ENCODE measurements at regions not wholly inside any gene's neighbourhood (a gene's known extent, or its start where the extent isn't known, plus 50 kb on each side); places are given as distances from the start of the nearest gene placed in this dataset.
"Not testable (repeated sequence)": the region's sequence is repeated elsewhere in the genome, so short reads cannot be mapped to it uniquely, and the experiment has no call there.

GRCh38 chr3:181998828-181999227 is 287.1 kb downstream of the SOX2 start:
- no peak for DNase-seq (ENCODE audit: low read depth)

GRCh38 chr3:181999314-181999713 is 287.6 kb downstream of the SOX2 start:
- no peak for DNase-seq (ENCODE audit: low read depth)

GRCh38 chr3:182000447-182000846 is 288.7 kb downstream of the SOX2 start:
- DNase-seq (ENCODE audit: low read depth), result no peak

GRCh38 chr3:182005219-182005618 is 293.5 kb downstream of the SOX2 start:
- no peak for DNase-seq (ENCODE audit: low read depth)

- no peak for DNase-seq (ENCODE audit: low read depth)
These were observed 294.0 kb downstream of the SOX2 start for GRCh38 chr3:182005701-182006100.

- DNase-seq (ENCODE audit: low read depth), result no peak
These were observed 294.7 kb downstream of the SOX2 start for GRCh38 chr3:182006431-182006830.

GRCh38 chr3:182007441-182007840 is 295.7 kb downstream of the SOX2 start:
- DNase-seq (ENCODE audit: low read depth), result no peak

GRCh38 chr3:182018361-182018760 is 306.6 kb downstream of the SOX2 start:
- no peak for DNase-seq (ENCODE audit: low read depth)

GRCh38 chr3:182019926-182020325 is 308.2 kb downstream of the SOX2 start:
- no peak for DNase-seq (ENCODE audit: low read depth)

- no peak for DNase-seq (ENCODE audit: low read depth)
These were observed 312.1 kb downstream of the SOX2 start for GRCh38 chr3:182023843-182024242.

GRCh38 chr3:182027366-182027765 is 315.6 kb downstream of the SOX2 start:
- DNase-seq (ENCODE audit: low read depth), result peak; percentile 28

- peak; percentile 6 for DNase-seq (ENCODE audit: low read depth)
These were observed 316.4 kb downstream of the SOX2 start for GRCh38 chr3:182028081-182028480.

GRCh38 chr3:182034231-182034630 is 322.5 kb downstream of the SOX2 start:
- not testable (repeated sequence) for DNase-seq (ENCODE audit: low read depth)

- DNase-seq (ENCODE audit: low read depth), result no peak
These were observed 323.6 kb downstream of the SOX2 start for GRCh38 chr3:182035324-182035723.

GRCh38 chr3:182036382-182036781 is 324.7 kb downstream of the SOX2 start:
- DNase-seq (ENCODE audit: low read depth), result no peak

- DNase-seq (ENCODE audit: low read depth), result no peak
These were observed 330.1 kb downstream of the SOX2 start for GRCh38 chr3:182041668-182042291.

GRCh38 chr3:182045736-182046135 is 334.0 kb downstream of the SOX2 start:
- DNase-seq (ENCODE audit: low read depth), result no peak

- no peak for DNase-seq (ENCODE audit: low read depth)
These were observed 334.5 kb downstream of the SOX2 start for GRCh38 chr3:182046166-182046764.

GRCh38 chr3:182050932-182051331 is 339.2 kb downstream of the SOX2 start:
- no peak for DNase-seq (ENCODE audit: low read depth)

GRCh38 chr3:182052332-182052731 is 340.6 kb downstream of the SOX2 start:
- no peak for DNase-seq (ENCODE audit: low read depth)

- DNase-seq (ENCODE audit: low read depth), result no peak
These were observed 341.0 kb downstream of the SOX2 start for GRCh38 chr3:182052757-182053156.

GRCh38 chr3:182058488-182058887 is 346.8 kb downstream of the SOX2 start:
- no peak for DNase-seq (ENCODE audit: low read depth)

GRCh38 chr3:182063742-182064141 is 352.0 kb downstream of the SOX2 start:
- no peak for DNase-seq (ENCODE audit: low read depth)

GRCh38 chr3:182067423-182067822 is 355.7 kb downstream of the SOX2 start:
- no peak for DNase-seq (ENCODE audit: low read depth)
